HG03520 (cell line): ENCODE measurements at regions not wholly inside any gene's neighbourhood (a gene's known extent, or its start where the extent isn't known, plus 50 kb on each side); places are given as distances from the start of the nearest gene placed in this dataset.
"Not testable (repeated sequence)": the region's sequence is repeated elsewhere in the genome, so short reads cannot be mapped to it uniquely, and the experiment has no call there.

Source experiments
- ATAC-seq: cut with Tn5 transposase; IDR thresholded peaks from one replicate; pipeline ENCODE4 v1.9.1; 2021; ENCODE audit warnings: mild to moderate bottlenecking, moderate library complexity; ENCODE audit not compliant: unreplicated experiment

DNA sequence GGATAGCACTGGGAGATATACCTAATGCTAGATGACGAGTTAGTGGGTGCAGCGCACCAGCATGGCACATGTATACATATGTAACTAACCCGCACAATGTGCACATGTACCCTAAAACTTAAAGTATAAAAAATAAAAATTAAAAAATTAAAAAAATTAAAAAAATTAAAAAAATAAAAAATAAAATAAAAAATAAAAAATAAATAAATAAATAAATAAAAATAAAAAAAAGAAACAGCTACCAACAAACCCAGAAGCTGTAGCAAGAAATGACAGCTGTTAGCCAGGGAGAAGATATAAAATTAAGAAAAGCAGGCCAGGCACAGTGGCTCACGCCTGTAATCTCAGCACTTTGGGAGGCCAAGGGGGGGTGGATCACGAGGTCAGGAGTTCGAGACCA is 361.3 kb upstream of the ATP11B start:
- ATAC-seq, result not testable (repeated sequence)

DNA sequence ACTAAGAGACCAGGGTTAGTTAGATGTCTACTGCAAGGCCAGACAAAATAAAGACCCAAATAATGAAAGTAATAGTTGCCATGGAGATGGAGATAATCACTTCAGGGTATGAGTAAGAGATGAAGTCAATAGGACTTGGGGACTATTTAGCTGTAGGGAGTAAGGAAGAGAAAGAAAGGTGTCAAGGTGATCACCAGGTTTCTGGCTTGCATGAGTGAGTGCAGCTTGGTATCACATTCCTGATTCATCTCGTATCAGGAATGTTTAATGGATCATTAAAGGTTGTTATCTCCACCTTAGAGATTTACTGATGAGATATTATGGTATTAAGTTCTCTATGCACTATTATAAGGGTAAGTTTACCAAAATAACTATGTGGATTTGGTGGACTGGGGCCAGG is 357.4 kb upstream of the ATP11B start:
- ATAC-seq, result no peak

DNA sequence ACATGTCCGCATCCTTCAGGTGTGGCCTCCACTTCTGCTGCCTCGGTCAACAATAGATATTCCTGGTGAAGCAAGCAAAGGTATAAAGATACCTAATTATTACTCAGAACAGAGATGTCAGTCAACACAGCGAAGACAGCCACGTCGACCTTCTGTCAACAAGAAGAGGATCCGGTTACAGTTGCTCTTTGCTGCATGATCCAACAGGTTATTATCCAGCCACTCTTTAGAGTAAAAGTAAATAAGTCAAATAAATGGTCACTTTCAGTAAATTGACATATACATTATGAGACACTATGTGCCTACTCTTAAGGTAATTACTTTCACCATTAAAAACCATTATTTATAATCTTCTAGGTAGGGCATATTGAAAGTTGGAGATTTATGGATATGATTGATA is 356.8 kb upstream of the ATP11B start:
- no peak for ATAC-seq

DNA sequence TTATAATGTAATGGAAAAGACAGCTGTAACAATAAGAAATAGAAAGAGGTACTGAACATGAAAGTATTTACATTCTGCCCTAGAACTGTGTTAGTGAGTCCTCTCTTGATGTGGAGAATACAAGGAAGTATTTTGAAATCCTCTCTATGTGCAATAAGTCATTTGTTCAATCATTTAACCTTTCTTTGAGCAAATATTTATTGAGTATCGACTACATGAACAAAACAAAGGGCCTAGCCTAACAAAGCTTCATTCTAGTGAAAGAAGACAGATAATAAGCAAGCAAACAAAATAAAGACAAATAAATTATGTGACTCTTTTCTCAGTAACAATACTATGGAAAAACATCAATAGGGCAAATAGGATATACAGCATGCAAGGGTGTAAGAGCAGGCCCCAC is 354.9 kb upstream of the ATP11B start:
- no peak for ATAC-seq

DNA sequence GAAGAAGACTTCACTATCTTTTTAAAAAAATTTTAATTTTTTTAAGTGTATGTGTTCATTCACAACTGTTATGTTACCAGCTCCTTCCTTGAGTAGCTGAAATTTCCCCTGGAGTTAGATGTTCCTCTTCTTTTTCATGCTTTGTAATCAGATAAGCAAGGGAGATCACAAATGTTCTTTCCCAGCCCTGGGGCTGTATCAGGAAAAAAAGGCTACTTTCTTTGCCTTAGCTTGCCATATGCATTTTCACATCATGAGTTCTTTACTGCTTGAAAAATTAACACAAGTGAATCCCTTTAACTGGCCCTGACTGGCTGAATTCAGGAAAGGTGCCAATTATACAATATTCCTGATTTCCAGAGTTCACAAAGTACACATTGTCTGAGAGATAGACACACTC is 353.2 kb upstream of the ATP11B start:
- ATAC-seq, result no peak

DNA sequence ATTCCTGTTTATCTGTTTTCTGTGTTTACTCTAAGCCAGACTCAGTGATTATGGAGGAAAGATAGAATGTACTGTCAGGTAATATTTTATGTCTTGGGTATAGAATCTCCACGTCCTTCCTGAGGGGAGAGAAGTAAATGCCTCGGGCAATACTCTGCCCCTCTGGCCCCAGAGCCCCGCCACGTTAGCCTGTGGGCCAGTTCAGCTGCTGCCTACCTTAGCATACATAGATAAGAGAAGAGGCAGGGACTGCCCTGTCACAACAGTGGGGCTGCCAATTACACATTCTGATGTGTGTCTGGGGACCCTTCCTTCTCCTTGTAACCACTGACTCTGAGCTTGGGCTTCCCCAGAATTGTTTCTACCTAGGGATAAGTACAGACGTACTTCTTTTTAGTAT is 347.7 kb upstream of the ATP11B start:
- no peak for ATAC-seq

DNA sequence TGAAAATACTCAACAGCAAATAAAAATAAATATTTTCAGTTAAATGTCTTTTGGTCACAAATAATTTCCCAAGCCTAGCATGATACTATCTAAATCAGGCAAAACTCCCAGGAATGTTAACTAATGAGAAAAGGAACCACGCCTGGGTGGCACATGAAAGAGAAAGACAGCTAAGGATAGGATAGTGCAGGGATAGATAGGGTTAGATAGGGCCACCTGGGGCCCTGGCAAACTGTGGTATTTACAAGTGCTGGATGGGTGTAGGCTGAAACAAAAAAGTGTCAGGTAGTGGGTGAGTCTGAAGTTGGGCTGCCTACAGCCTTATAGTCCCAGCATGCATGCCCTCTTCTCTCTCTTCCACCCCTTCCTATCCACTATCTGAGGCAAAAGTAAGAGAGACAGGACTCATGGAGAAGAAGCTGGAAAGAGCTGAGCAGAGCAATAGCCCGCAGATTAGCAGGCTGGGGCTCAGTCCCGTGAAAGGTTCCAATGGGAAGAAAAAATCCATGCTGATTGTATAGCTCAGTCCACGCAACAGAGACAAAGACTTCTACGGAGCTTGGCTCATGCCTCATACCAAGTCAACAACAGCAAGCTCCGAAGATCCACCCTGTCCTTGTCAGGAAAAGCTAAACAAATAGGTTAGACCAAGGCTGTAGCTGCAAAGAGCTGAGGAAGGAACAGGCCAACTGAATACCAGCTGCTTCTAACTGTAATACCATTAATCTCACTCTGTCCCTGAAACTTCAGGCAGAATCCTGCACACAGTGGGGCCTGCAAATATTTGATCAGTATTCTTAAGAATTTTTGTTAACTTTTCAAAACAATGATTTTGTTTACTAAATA is 342.1 kb upstream of the ATP11B start:
- ATAC-seq, result no peak

DNA sequence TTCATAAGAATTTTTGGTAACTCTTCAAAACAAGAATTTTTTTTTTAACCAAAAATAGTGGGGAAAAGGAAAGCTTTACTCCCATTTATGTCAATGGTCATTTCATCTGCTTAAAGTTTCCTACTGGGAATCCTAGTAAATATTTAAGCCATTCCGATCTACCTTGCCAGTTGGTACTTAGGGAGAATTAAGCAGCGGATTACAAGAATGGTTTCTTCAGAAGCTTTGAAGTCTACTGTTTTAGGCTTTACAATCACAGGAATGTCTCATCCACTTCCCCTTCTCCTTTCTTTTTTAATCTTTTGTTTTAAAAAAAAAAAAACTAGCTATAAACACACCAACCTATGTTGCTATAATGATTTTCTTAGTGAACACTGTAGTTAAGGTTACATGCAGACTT is 341.4 kb upstream of the ATP11B start:
- no peak for ATAC-seq

DNA sequence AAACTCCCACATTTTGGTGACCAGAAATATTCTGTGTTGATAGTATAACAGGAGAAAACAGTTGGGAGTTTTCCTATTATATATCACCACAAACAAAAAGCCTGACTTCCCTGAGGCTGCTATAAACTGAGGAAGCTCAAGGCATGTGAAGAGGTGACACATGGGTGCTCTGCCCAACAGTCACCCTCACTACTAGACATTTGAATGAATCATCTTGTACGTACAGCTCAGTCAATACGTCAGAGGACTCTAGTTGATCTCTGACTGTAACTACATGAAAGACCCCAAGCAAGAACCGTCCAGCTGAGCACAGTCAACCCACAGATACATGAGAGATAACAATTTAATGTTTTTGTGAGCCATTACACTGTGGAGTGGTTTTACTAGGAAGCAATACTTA is 338.3 kb upstream of the ATP11B start:
- ATAC-seq, result no peak

DNA sequence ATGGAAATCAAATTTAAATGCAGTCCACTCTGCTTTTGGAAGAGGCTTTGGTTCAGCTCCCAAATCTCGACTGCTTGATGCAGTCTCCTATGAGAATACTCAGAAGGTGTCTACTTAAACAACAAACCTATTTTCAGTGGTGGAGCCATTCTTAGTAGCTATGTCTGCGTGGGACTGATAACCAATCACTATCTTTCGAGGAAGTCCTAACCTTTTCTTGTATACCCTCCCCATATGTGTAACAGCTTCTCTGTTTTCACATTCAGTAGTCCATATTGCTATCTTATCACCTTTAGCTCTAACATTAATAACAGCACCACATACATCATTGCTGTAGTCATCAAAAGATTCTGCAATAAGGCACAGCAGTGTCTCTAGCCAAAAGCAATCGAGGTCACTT is 333.0 kb upstream of the ATP11B start:
- no peak for ATAC-seq

DNA sequence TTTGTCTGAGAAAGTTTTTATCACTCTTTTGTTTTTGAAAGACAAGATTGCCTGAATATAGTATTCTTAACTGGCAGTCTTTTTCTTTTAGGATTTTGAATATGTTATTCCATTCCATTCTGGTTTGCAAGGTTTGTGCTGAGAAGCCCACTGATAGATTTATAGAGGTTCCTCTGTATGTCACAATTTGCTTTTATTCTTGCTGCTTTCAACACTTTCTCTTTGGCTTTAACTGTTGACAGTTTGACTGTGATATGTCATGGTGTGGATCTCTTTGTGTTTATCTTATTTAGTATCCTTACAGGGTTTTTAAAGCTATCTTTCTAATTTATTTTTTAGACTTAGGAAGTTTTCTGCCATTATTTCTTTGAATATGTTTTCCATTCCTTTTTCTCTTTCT is 331.2 kb upstream of the ATP11B start:
- no peak for ATAC-seq

DNA sequence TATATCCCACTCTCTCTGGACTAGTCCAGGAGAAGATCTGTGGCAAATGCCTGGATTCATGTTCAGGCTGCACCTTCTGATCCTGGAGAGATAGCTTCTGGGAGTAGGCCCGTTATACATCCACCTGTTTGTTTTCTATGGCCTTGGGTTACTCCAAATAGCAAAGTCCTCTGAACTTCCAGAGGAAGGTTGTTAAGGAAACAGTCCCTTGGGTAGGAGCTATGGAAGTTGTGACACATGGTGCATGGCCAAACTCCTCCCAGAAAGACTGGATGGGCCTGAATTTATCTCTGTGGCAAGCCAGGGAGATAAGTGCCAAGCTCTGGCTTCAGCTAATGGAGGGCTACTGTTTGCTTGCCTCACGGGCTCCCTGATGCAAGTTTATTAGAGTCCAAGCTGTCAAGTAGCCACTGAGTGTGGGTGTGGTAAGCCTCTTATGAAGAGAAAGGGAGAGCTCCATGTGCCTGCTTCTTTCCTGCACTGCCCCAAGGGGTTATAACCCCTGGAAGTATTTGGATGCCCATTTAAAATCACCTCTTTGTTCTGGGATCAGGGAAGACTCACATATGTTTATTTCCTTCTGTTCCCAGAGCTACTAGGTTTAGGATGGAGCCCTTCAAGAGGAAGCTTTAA is 328.7 kb upstream of the ATP11B start:
- no peak for ATAC-seq

DNA sequence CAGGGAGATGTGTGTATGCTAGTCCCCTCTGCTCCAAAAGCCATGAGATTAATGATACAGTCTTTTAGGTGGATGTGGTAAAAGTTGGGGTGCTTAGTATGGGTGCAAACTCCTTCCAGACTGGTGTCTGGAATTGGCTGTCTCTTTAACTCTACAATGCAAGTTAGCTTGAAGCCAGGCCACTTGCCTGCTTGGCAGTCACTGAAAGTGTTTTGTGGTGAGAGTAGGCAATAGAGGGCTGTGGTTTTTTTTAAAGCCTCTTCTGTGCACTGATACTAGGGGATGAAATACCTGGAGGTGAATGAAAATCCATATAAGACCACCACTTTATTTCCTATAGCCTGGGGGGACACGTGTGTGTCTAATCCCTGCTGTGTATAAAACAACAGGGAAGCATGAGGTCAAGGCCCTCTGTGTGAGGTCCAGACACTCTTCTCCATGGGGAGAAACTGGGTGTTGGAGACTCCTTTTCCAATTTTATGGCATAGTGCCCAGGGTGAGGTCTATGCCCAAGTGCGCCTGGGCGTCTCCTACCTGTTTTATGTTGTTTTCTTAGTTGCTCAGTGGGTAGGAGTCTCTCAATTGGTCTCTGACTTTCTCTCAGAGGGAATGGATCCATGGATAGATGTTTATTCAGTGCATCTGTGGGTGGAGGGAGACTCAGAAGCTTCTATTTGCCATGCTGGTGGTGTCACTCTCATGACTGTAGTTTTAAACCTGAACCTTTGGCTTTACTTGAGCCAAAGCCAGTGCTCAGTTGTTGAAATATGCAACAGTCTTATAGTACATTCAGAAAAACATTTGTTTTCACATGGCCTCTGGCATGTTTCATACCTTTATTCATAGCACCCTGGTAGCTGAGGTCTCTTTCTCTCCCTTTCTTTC is 327.8 kb upstream of the ATP11B start:
- no peak for ATAC-seq

DNA sequence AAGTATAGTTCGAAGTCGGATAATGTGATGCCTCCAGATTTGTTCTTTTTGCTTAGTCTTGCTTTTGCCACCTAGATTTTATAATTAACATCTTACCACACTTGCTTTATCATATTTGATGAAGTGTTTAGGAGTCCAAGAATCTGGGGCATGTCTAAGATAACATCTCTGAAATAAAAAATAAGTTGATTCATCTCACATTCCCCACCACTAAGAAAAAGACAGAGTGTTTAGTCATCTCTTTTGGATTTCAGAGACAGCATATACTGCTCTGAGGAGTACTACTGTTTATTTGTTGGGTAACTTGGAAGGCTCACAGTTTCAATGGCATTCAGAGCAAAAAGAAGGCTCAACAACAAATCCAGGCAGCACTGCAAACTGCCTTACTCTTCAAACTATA is 324.2 kb upstream of the ATP11B start:
- ATAC-seq, result no peak

DNA sequence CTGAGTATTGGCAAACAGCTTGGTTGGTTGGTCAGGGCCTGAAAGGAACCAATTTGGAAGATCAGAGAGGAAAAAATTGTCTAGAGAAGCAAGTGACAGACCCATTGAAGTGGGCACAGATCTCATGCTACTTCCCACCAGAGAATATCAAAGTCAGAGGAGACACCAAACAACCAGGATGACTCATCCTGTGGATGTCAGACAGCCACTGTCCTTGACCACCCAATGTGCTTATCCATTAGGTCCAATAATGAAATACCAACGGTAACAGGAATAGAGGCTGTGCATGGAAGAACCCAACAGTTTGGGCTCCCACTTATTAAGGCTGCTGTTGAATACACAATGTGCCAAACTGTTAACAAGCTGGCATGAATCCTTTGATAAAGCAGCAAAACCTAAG is 323.1 kb upstream of the ATP11B start:
- ATAC-seq, result no peak

DNA sequence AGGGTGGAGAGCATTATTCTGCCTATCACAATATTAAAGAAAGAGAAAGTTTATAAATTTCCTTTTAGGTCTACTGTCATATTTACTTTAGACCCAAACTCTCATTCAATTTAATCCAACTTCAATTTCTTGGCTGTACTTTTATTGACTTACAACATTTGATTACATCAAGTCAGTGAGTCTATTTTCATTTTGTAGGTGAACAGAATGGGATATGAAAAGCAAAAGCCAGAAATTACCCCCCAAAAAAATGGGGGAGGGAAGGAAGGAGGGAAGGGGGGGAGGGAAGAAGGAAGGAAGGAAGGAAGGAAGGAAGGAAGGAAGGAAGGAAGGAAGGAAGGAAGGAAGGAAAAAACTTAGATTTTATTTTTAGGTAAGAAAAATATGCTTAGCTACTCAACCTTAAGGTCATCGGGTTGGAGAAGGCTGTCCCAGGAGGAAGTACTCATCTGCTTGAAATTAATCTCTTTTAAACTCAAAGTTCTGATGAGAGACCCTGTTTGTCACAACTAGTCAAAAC is 320.1 kb upstream of the ATP11B start:
- no peak for ATAC-seq

DNA sequence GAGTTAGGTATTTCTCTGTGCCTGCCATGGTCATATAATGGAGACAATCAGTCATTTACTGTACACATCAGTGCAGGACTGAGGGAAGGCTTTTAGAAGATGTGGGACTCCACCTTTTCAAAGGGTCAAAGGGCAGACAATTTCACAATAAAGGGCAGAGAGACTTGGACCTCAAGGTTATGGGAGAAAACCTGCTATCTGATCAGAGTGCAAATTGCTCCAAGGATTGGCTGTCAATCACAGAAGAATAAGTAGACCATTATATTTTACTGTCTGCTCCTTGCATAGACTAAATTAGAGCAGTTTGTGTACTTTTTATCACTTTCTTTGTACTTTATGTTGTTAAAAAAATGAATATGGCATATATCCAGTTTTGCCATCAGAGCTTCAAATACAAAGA is 314.9 kb upstream of the ATP11B start:
- no peak for ATAC-seq

DNA sequence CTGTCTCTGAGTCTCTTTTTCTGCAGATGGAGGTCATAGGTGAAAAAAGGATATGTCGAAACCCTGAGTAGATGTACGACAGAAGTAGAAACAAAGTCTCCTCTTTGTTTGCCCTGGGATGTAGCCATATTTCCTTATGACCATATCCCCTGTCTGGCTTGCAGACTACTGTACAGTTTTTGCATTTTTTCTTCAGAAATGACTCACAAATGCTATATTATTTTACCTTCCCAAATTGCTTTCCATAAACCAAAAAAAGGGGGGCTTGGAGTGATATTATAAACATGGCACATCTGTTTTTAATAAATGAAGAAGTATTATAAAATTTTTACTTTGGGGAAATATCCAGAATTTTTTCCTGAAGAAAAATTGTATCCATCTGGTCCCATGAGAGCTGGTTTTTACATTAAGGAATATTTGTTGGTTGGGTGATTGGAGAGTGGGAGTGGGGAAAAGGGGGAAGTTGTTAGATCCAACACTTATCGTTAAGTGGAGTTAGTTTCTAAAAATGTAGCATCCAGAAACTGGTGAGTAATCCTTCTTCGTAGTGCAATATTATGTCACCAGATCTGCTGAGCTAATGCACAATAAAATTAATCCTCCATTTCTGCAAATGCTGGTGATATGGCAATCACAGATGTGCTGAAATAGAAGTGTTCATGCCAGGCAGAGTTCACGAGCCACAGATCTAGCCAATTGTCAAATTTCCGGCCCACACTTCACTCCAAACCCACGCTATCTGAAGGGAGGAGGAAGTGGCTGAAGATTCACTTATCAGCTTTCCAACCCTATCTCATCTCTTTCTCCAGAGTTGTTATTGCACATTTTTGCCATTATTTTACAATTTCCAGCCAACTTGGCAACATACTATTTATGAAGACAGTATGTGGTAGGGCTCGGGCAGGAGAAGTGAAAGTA is 313.6 kb upstream of the ATP11B start:
- ATAC-seq, result no peak

DNA sequence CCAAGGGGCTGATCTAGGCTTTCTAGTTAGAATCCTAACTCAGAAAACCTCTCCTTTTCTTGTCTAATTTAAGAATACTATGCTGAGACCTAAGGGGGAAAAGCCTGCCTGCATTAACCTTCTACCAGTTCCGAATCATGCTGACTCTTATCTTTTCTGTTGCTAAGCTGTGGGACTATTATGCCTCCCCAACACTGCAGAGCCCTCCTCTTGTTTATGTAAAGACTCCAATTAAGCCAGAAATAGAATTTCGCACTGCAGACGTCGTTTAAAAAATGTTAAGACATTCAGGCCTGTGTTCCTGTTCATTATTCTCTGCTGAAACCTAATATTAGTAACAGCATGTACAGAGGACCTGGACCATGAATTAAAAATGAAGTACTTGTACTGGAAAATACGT is 310.6 kb upstream of the ATP11B start:
- no peak for ATAC-seq

DNA sequence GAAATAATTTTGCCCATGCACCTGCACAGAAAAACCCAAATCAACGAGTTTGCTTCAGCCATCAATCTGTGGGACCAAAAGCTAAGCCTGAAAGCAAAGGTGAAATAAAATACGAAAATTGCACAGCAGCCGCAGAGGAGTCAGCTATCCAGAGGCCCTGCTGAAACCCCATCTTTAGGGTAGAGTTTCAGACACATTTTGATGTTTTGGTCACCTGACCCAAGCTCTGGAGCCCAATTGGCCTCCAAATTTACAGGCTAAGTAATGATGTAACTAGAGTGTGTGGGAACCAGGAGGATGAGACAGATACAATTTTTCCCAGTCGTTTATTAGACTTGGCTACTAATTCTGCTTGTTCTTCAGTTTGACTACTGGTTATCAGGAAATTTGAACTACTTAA is 308.6 kb upstream of the ATP11B start:
- no peak for ATAC-seq
